CD4-positive, alpha-beta T cell treated with Interleukin-6 for 4 hours (primary cell): ENCODE measurements at regions not wholly inside any gene's neighbourhood (a gene's known extent, or its start where the extent isn't known, plus 50 kb on each side); places are given as distances from the start of the nearest gene placed in this dataset.

Experiments
- DNase-seq: peaks from one replicate; pipeline ENCODE4 v3.0.0-alpha.2; 2020; ENCODE audit warnings: mixed read lengths

DNA sequence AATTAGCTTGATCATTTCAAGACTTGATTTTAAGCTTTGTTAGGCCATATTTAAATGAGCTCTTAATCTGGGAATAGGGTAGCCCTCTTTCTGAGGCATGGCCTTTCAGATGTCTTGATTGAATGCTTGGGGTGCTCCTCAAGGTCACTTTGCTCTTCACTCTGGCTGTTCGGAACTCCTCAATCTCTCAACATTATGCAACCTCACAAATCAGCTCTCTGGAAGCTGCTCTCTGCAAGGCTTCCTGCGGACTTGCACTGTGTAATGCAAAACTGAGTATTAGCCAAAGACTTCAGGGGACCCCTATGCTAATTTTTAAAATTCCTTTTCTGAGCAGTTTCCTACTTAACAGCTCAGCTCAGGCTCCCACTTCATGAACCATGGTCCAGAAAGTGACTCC is 398.3 kb downstream of the PRDM5 start:
- no peak for DNase-seq

DNA sequence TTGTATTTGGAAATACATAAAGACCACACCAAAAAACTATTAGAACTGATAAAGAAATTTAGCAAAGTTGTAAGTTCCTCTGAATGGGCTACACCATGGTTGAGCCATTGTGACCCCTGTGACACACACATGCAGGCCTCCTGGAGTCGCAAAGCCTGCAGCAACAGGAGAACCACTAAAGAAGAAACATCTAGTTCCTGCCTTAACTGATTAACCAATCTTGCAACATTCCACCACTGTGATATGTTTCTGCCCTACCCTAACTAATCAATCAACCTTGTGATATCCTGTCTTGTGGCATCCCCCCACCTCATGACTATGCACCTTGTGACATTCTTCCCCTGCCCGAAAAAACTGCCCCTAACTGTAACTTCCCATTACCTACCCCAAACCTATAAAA is 401.8 kb downstream of the PRDM5 start:
- DNase-seq: no peak

DNA sequence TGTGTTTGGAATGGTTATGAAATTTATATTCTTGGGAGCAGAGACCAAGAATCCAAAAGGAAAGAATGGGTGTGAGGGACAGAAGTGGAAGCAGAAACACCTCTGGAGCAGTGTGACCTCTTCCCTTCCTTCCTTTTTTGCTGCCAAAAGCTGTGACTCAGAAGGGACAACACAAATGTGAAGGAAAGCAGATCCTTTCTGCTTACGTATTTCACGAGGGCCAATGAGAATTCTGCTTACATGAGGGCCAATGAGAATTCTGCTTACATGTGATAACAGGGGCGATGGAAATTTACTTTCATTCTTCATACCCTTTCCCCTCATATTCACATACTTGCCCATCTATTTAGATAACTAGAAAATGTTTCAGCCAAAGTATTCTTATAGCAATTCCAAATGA is 404.6 kb downstream of the PRDM5 start:
- DNase-seq: no peak

- no peak for DNase-seq
These were observed 412.8 kb downstream of the PRDM5 start for GRCh38 chr4:120509719-120510118.

DNA sequence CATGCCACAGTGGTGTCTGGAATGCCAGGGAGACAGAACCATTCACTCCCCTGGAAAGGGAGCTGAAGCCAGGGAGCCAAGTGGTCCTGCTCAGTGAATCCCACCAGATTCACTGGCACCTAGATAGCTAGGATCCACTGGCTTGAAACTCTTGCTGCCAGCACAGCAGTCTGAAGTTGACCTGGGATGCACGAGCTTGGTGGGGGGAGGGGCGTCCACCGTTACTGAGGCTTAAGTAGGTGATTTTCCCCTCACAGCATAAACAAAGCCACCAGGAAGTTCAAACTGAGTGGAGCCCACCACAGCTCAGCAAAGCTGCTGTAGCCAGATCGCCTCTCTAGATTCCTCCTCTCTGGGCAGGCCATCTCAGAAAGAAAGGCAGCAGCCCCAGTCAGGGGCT is 413.3 kb downstream of the PRDM5 start:
- DNase-seq: no peak

DNA sequence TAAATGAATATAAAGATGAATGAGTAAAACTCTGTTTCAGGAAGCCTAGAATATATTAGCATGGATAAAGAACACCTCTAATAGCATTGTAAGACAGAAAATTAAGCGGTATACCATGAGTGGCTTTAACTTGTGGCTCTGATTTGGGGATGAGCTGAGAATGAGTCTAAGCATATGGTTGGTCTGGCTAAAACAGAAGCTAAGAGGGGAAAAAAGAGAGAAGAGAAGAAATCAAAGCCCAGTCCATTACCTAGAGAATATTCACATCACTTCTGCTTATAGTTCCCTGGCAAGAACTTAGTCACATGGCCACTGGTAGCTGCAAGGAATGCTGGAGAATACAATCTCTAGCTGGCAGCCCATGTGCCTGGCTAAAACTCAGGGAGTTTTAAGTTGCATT is 414.5 kb downstream of the PRDM5 start:
- DNase-seq: no peak

GRCh38 chr4:120506536-120506935 is 416.0 kb downstream of the PRDM5 start:
- no peak for DNase-seq

GRCh38 chr4:120498678-120499077 is 423.8 kb downstream of the PRDM5 start:
- no peak for DNase-seq

DNA sequence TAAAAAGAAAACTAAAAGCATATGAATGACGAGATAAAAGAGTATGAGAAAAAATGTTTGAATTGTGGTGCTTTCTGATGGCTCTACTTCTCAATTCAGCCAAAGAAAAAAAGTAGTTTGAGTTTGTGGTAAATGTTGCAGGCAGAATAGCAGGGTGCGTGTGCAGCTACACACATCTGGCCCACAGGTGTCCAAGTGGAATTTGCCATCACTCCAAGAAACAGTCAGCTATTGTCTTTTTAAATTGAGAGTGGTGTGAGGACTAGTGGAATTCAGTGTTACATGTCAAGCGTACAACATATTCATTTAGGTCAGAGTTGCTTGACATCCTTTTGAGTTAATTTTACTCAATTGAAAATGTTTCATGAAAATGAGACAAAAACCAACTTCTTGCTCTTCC is 424.8 kb upstream of the MAD2L1 start:
- DNase-seq: no peak

GRCh38 chr4:120481756-120482155 is 415.1 kb upstream of the MAD2L1 start:
- no peak for DNase-seq

DNA sequence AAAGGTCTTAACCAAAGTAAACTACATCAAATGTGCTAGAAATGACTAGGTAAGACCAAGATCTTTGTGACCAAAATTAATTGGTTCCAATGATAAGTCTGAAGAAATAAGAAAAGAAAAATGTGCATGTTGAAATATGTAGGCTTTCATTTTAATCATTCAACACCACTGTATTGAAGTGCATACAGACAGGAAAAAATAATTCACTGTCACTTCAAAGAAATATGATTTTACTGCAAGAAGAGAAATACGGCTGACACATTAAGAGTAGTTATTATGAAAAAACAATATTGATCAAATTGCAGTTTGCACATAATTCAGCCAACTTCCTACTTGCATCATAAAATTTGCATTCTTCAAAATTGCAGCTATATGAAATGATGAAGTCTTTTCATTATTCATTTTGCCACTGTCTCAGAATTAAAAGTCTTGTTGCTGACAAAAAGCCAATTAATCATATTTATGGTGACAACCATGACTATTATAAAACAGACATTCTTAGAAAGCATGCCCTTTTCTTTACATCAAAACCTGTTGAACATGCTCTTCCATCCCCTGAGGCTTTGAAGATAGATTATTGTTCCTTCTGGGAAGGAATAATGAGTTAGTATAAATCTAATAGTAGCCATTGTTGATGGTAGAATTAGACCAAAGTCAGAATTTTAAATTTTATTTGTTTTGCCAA is 405.9 kb upstream of the MAD2L1 start:
- no peak for DNase-seq

DNA sequence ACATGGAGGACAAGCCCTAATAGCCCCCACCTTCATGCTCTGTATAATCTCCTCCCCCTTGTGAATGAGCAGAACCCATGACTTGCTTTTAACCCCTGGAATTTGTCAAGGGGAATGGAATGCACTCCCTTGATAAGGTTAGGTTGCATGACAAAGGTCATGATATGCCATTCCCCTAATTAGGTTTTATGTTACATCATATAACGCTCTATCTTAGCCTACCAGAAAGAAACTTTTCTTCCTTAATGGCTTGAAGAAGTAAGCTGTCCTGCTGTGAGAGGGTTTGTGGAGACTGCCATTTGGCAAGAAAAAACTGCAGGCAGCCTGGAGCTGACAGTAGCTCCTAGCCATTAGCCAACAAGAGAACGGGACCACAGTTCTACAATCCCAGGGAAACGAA is 399.8 kb upstream of the MAD2L1 start:
- DNase-seq: no peak

DNA sequence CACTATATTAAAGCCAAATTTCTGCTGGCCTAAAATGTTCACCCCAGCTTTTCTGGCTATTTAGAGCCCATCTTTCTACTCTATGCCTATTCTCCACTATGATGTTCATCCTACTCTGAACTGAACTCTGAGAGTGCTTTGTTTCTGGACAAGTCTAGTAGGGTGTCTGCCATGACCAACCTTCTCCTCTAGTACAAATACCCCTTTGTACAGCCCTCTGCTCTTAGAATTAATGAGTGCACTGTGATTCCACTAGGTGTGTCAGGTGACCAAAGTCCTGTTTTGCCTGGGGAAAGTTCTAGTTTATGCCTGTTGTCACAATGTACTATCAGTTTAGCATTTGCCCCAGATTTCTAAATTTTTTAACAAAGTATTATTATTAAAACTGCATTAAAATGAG is 388.1 kb upstream of the MAD2L1 start:
- no peak for DNase-seq

GRCh38 chr4:120452536-120452935 is 385.9 kb upstream of the MAD2L1 start:
- no peak for DNase-seq

GRCh38 chr4:120452001-120452400 is 385.4 kb upstream of the MAD2L1 start:
- no peak for DNase-seq

DNA sequence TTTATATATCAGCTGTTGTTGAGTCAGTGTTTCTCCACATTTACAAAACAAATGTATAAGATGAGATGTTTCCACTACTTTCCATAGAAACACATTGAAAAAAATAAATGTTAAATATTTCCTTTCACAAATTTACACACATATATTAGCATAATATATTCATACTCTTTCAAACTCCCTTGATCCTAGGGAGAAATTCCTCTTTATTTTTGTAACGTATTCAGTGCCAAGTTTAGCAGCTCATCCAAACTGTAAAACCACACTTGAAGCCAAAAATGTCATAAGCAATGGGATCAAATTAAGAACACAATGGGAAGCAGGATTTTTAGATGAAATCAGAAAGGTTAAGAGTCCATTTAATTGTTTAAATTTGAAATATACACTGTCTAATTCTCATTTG is 381.1 kb upstream of the MAD2L1 start:
- no peak for DNase-seq

GRCh38 chr4:120446051-120446567 is 379.5 kb upstream of the MAD2L1 start:
- no peak for DNase-seq

DNA sequence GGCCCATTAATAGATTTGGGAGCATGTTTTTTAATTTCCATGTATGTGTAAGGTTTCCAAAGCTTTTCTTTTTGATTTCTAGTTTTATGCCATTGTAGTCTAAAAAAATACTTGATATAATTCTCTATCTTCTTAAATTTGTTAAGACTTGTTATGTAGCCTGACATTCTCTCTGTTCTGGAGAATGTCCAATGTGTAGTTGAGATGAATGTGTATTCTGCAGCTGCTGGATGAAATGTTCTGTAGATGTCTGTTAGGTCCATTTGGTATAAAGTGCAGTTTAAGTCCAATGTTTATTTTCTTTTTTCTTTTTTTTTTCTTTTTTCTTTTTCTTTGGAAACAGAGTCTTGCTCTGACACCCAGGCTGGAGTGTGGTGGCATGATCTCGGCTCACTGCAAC is 378.5 kb upstream of the MAD2L1 start:
- no peak for DNase-seq

GRCh38 chr4:120443116-120443515 is 376.5 kb upstream of the MAD2L1 start:
- no peak for DNase-seq

DNA sequence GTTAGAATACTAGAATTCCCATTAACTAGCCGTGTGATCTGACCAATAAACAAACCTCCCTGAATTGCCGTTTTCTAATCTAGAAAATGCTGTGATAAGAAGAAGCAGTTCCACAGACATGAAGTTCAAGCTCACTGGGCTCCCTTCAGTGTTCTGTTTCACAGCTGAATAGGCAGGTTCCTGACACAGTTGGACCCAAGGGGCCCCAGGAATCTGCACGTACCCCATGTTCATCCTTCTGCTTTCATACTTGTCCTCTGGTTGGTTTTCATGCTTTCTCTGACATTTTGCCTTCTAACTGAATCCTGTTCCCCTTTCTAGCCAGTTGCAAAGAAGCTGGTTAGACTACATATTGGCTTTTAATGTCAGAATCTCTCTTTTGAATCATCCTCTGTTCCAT is 374.1 kb upstream of the MAD2L1 start:
- DNase-seq: no peak

- no peak for DNase-seq
These were observed 368.5 kb upstream of the MAD2L1 start for GRCh38 chr4:120435179-120435578.

- no peak for DNase-seq
These were observed 368.1 kb upstream of the MAD2L1 start for GRCh38 chr4:120434756-120435155.

- no peak for DNase-seq
These were observed 365.7 kb upstream of the MAD2L1 start for GRCh38 chr4:120432301-120432860.

DNA sequence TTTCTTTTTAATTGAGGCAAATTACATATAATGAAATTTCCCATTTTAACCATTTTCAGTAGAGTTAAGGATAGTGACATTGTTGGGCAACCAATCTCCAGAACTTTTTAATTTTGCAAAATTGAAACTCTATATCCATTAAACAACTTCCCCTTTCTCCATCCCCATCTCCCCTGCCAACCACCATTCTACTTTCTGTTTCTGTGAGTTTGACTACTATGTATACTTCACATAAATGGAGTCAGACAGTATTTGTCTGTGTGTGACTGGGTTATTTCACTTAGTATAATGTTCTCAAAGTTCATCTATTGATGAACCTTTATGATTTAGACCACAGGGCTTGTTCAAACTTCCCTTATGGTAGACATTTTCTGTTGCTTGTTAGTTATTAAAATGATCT is 364.5 kb upstream of the MAD2L1 start:
- no peak for DNase-seq

GRCh38 chr4:120418146-120418545 is 351.5 kb upstream of the MAD2L1 start:
- DNase-seq: no peak
